ENCODE measurements at regions not wholly inside any gene's neighbourhood (a gene's known extent, or its start where the extent isn't known, plus 50 kb on each side); places are given as distances from the start of the nearest gene placed in this dataset.

DNA sequence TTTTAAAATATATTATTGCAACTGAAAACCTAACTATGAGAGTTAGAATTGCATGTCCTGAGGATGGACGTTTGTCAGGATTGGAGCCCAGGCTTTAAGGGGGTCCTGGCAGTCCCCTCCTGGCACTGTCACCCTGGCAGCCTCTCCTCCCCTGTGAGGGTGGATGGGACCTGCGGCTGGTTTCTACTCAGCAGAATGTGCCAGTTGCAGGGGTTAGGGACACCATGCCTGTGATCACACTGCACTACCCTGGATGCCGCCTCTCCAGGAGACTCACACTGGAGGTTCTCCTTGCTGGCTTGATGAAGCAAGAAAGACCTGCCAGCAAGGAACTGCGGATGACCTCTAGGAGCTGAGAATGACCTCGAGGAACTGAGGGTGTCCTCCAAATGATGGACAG lies 356.7 kb upstream of the MYT1L start:
- DNase-seq, result no peak
- H3K4me1 ChIP-seq (ENCODE audit: control insufficient read depth in 1 of 2, insufficient read depth in 2 of 2, low read depth in 1 of 2, low read length in 1 of 2), result no peaks in the 10 kb centered on the region; a peak in 1 of 4 replicates
- ChIA-PET POLR2A (no interaction called here), CTCF (interaction anchor here (0.8 kb wide), 1 partner anchor 11 kb away, joined by 3 read pairs; no protein-coding TSS in a partner anchor)
- TF ChIP-seq EZH2phosphoT487 (IDR thresholded peaks at IDR 0.05; ENCODE audit: borderline replicate concordance, low read depth) (no peak), JUND (IDR thresholded peaks at IDR 0.05) (no peak), FOSL2 (IDR thresholded peaks at IDR 0.05; ENCODE audit: borderline replicate concordance, low read depth) (no peak), GATA2 (CRISPR knock-in tag; IDR thresholded peaks at IDR 0.05) (no peak), TCF12 (IDR thresholded peaks at IDR 0.05) (no peak), NFIC (IDR thresholded peaks at IDR 0.05; ENCODE audit: borderline replicate concordance) (no peak), IRF3 (IDR thresholded peaks at IDR 0.05; ENCODE audit: low read depth, low read length) (no peak), ZBTB33 (IDR thresholded peaks at IDR 0.05; ENCODE audit: borderline replicate concordance, low read depth) (no peak), FOXM1 (IDR thresholded peaks at IDR 0.05; ENCODE audit: low read depth) (no peak), PBX3 (IDR thresholded peaks at IDR 0.05) (no peak), TAF1 (IDR thresholded peaks at IDR 0.05; ENCODE audit: borderline replicate concordance, low read depth, low read length) (no peak), RCOR1 (IDR thresholded peaks at IDR 0.05; ENCODE audit: low read length) (no peak), SMC3 (IDR thresholded peaks at IDR 0.05; ENCODE audit: low read depth, low read length) (no peak), RFX5 (IDR thresholded peaks at IDR 0.05; ENCODE audit: low read length) (no peak), ELF1 (IDR thresholded peaks at IDR 0.05) (no peak)
- TF ChIP-seq, protein P1, sequence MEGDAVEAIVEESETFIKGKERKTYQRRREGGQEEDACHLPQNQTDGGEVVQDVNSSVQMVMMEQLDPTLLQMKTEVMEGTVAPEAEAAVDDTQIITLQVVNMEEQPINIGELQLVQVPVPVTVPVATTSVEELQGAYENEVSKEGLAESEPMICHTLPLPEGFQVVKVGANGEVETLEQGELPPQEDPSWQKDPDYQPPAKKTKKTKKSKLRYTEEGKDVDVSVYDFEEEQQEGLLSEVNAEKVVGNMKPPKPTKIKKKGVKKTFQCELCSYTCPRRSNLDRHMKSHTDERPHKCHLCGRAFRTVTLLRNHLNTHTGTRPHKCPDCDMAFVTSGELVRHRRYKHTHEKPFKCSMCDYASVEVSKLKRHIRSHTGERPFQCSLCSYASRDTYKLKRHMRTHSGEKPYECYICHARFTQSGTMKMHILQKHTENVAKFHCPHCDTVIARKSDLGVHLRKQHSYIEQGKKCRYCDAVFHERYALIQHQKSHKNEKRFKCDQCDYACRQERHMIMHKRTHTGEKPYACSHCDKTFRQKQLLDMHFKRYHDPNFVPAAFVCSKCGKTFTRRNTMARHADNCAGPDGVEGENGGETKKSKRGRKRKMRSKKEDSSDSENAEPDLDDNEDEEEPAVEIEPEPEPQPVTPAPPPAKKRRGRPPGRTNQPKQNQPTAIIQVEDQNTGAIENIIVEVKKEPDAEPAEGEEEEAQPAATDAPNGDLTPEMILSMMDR (IDR thresholded peaks at IDR 0.05), result no peak
- TF ChIP-seq, protein P2, sequence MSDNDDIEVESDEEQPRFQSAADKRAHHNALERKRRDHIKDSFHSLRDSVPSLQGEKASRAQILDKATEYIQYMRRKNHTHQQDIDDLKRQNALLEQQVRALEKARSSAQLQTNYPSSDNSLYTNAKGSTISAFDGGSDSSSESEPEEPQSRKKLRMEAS (IDR thresholded peaks at IDR 0.05; ENCODE audit: low read depth), result no peak
- TF ChIP-seq, protein P3, sequence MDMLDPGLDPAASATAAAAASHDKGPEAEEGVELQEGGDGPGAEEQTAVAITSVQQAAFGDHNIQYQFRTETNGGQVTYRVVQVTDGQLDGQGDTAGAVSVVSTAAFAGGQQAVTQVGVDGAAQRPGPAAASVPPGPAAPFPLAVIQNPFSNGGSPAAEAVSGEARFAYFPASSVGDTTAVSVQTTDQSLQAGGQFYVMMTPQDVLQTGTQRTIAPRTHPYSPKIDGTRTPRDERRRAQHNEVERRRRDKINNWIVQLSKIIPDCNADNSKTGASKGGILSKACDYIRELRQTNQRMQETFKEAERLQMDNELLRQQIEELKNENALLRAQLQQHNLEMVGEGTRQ (IDR thresholded peaks at IDR 0.05; ENCODE audit: borderline replicate concordance, low read depth, low read length), result no peak
- H4K20me1 ChIP-seq (ENCODE audit: insufficient read depth), result no peaks in the 10 kb centered on the region
- H3K9ac ChIP-seq, result no peak overlapping the region
- no peaks in the 10 kb centered on the region for H3K36me3 ChIP-seq (replicated peaks in 1 of 2; ENCODE audit: control insufficient read depth in 1 of 2, insufficient read depth in 2 of 2, low read length in 1 of 2)
- H3F3A ChIP-seq (replicated peaks; ENCODE audit: insufficient read depth), result no peaks in the 10 kb centered on the region
- no peak overlapping the region for H3K27ac ChIP-seq (ENCODE audit: low read depth in 2 of 2, low read length in 1 of 2)
- H3K9me2 ChIP-seq, result no peaks in the 10 kb centered on the region
- WGBS (ENCODE audit: low lambda C conversion rate), result 31% methylated on average over 4 of the region's 5 CpGs
- no peaks in the 10 kb centered on the region for H3K79me2 ChIP-seq (ENCODE audit: insufficient read depth)
- H2AFZ ChIP-seq (ENCODE audit: low read depth), result no peak overlapping the region
- H3K27me3 ChIP-seq (ENCODE audit: insufficient read depth), result no peaks in the 10 kb centered on the region
- H3K4me3 ChIP-seq (ENCODE audit: low read depth in 2 of 2, low read length in 1 of 2), result no peak overlapping the region
- no peaks in the 10 kb centered on the region for H3K9me3 ChIP-seq
- no peak overlapping the region for H3K4me2 ChIP-seq
